ENCODE measurements at regions not wholly inside any gene's neighbourhood (a gene's known extent, or its start where the extent isn't known, plus 50 kb on each side); places are given as distances from the start of the nearest gene placed in this dataset.
A peak's percentile ranks its signal among the peaks of the same experiment; 100 is the strongest.

GRCh38 chr5:122258241-122258640, 53.8 kb upstream of the SNCAIP start:
- no peak overlapping the region for H2AFZ ChIP-seq
- no peaks in the 10 kb centered on the region for H3K27me3 ChIP-seq
- H4K20me1 ChIP-seq (ENCODE audit: insufficient read depth, poor library complexity, severe bottlenecking): no peaks in the 10 kb centered on the region
- H3K36me3 ChIP-seq (replicated peaks; ENCODE audit: insufficient read depth, low read depth): no peaks in the 10 kb centered on the region
- no peaks in the 10 kb centered on the region for H3K79me2 ChIP-seq
- H3K4me1 ChIP-seq (ENCODE audit: insufficient read depth): no peaks in the 10 kb centered on the region
- 86% methylated on average over 1 of the region's 1 CpG for WGBS (ENCODE audit: low lambda C conversion rate, missing lambda C conversion rate)
- DNase-seq (ENCODE audit: low spot score): no peak
- no peak overlapping the region for H3K4me2 ChIP-seq
- no peaks in the 10 kb centered on the region for H3K9me2 ChIP-seq (replicated peaks; ENCODE audit: insufficient read depth)
- TF ChIP-seq, protein P1, sequence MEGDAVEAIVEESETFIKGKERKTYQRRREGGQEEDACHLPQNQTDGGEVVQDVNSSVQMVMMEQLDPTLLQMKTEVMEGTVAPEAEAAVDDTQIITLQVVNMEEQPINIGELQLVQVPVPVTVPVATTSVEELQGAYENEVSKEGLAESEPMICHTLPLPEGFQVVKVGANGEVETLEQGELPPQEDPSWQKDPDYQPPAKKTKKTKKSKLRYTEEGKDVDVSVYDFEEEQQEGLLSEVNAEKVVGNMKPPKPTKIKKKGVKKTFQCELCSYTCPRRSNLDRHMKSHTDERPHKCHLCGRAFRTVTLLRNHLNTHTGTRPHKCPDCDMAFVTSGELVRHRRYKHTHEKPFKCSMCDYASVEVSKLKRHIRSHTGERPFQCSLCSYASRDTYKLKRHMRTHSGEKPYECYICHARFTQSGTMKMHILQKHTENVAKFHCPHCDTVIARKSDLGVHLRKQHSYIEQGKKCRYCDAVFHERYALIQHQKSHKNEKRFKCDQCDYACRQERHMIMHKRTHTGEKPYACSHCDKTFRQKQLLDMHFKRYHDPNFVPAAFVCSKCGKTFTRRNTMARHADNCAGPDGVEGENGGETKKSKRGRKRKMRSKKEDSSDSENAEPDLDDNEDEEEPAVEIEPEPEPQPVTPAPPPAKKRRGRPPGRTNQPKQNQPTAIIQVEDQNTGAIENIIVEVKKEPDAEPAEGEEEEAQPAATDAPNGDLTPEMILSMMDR (IDR thresholded peaks at IDR 0.05; ENCODE audit: poor library complexity): no peak
- no peak for TF ChIP-seq EZH2 (IDR thresholded peaks at IDR 0.05; ENCODE audit: borderline replicate concordance)
- TF ChIP-seq EZH2phosphoT487 (IDR thresholded peaks at IDR 0.05; ENCODE audit: low read depth, severe bottlenecking, unreplicated experiment): no peak
- H3K9me3 ChIP-seq (ENCODE audit: low read depth): peaks cover 14% of the 10 kb centered on the region
- no peak overlapping the region for H3K27ac ChIP-seq
- H3K4me3 ChIP-seq: no peak overlapping the region

DNA sequence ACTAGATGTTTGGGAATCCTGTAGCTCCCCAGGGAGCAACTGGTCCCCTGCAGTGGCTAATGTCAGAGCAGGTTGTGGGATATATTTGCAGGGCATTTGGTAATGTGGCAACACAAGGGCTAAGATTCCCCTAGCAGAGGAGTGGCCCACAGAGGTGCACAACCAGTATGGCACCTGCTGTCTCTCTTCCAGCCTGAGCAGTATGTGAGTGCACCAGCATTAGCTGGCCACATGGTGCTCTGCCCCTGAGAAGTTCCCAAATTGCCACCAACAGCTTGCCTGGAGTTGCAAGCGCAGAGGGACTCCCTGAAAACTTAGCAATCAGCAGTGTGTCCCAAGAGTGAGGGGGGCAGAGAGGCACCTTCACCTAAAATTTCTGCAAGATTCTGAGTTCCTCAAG, 53.2 kb upstream of the SNCAIP start:
- H3K36me3 ChIP-seq (replicated peaks; ENCODE audit: insufficient read depth, low read depth): no peaks in the 10 kb centered on the region
- no peak overlapping the region for H2AFZ ChIP-seq
- no peaks in the 10 kb centered on the region for H3K27me3 ChIP-seq
- 95% methylated on average over 1 of the region's 1 CpG for WGBS (ENCODE audit: low lambda C conversion rate, missing lambda C conversion rate)
- no peaks in the 10 kb centered on the region for H4K20me1 ChIP-seq (ENCODE audit: insufficient read depth, poor library complexity, severe bottlenecking)
- H3K4me2 ChIP-seq: no peak overlapping the region
- H3K79me2 ChIP-seq: no peaks in the 10 kb centered on the region
- H3K4me1 ChIP-seq (ENCODE audit: insufficient read depth): no peaks in the 10 kb centered on the region
- H3K9me3 ChIP-seq (ENCODE audit: low read depth): peaks cover 14% of the 10 kb centered on the region
- H3K4me3 ChIP-seq: no peak overlapping the region
- no peaks in the 10 kb centered on the region for H3K9me2 ChIP-seq (replicated peaks; ENCODE audit: insufficient read depth)
- no peak overlapping the region for H3K27ac ChIP-seq
- no peak for DNase-seq (ENCODE audit: low spot score)
- TF ChIP-seq EZH2phosphoT487 (IDR thresholded peaks at IDR 0.05; ENCODE audit: low read depth, severe bottlenecking, unreplicated experiment) (no peak), EZH2 (IDR thresholded peaks at IDR 0.05; ENCODE audit: borderline replicate concordance) (no peak)
- TF ChIP-seq, protein P1 (IDR thresholded peaks at IDR 0.05; ENCODE audit: poor library complexity): no peak

DNA sequence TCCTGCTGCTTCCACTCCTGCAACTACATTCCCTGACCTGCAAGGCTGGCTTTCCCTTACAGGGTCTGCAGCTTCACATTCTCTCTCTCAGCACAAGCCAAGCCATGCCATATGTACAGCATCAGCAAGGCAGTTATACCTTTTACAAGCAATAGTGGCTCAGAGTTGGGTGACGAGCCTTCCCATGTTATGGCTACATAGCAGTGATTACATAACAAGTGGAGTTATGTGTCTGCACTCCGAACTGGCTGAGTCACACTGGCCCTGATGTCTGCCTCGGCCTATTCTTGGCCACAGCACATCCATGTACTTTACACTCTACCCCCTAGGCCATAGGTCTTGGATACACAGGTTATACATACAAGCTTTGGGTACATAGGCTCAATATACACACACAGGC, 52.0 kb upstream of the SNCAIP start:
- Histone ChIP-seq H2AFZ (no peak overlapping the region), H3K27ac (no peak overlapping the region), H3K36me3 (replicated peaks; ENCODE audit: insufficient read depth, low read depth) (no peaks in the 10 kb centered on the region), H3K9me3 (ENCODE audit: low read depth) (peaks cover 14% of the 10 kb centered on the region), H3K27me3 (no peaks in the 10 kb centered on the region), H3K4me2 (no peak overlapping the region), H3K4me3 (no peak overlapping the region), H3K79me2 (no peaks in the 10 kb centered on the region), H4K20me1 (ENCODE audit: insufficient read depth, poor library complexity, severe bottlenecking) (no peaks in the 10 kb centered on the region), H3K9me2 (replicated peaks; ENCODE audit: insufficient read depth) (no peaks in the 10 kb centered on the region), H3K4me1 (ENCODE audit: insufficient read depth) (no peaks in the 10 kb centered on the region)
- no peak for TF ChIP-seq EZH2phosphoT487 (IDR thresholded peaks at IDR 0.05; ENCODE audit: low read depth, severe bottlenecking, unreplicated experiment)
- TF ChIP-seq, protein P1 (IDR thresholded peaks at IDR 0.05; ENCODE audit: poor library complexity): no peak
- no peak for TF ChIP-seq EZH2 (IDR thresholded peaks at IDR 0.05; ENCODE audit: borderline replicate concordance)
- DNase-seq (ENCODE audit: low spot score): peak; percentile 47
- 53% methylated on average over 3 of the region's 3 CpGs for WGBS (ENCODE audit: low lambda C conversion rate, missing lambda C conversion rate)

- Histone ChIP-seq H2AFZ (no peak overlapping the region), H3K4me2 (no peak overlapping the region)
- DNase-seq (ENCODE audit: low spot score): no peak
These were observed 49.9 kb upstream of the SNCAIP start for GRCh38 chr5:122262103-122262502.

More at GRCh38 chr5:122262103-122262502, 49.9 kb upstream of the SNCAIP start:
- H3K27ac ChIP-seq: no peak overlapping the region
- peaks cover 4% of the 10 kb centered on the region for H3K9me3 ChIP-seq (ENCODE audit: low read depth)
- no peaks in the 10 kb centered on the region for H3K36me3 ChIP-seq (replicated peaks; ENCODE audit: insufficient read depth, low read depth)
- H4K20me1 ChIP-seq (ENCODE audit: insufficient read depth, poor library complexity, severe bottlenecking): no peaks in the 10 kb centered on the region
- no peaks in the 10 kb centered on the region for H3K27me3 ChIP-seq
- WGBS (ENCODE audit: low lambda C conversion rate, missing lambda C conversion rate): 53% methylated on average over 1 of the region's 1 CpG
- H3K4me1 ChIP-seq (ENCODE audit: insufficient read depth): no peaks in the 10 kb centered on the region
- TF ChIP-seq, protein P1 (IDR thresholded peaks at IDR 0.05; ENCODE audit: poor library complexity): no peak
- TF ChIP-seq EZH2 (IDR thresholded peaks at IDR 0.05; ENCODE audit: borderline replicate concordance) (no peak), EZH2phosphoT487 (IDR thresholded peaks at IDR 0.05; ENCODE audit: low read depth, severe bottlenecking, unreplicated experiment) (no peak)
- no peaks in the 10 kb centered on the region for H3K79me2 ChIP-seq
- no peak overlapping the region for H3K4me3 ChIP-seq
- no peaks in the 10 kb centered on the region for H3K9me2 ChIP-seq (replicated peaks; ENCODE audit: insufficient read depth)
